LNCAP (cell line): ENCODE measurements at regions not wholly inside any gene's neighbourhood (a gene's known extent, or its start where the extent isn't known, plus 50 kb on each side); places are given as distances from the start of the nearest gene placed in this dataset.

Source experiments
- CTCF ChIP-seq: fragments of 450-650 bp; IDR thresholded peaks from 2 replicates; pipeline ENCODE4 v1.5.1; 2017; ENCODE audit warnings: mild to moderate bottlenecking

GRCh38 chr5:2455878-2456277 is 295.6 kb downstream of the IRX2 start:
- no peak for TF ChIP-seq CTCF

- TF ChIP-seq CTCF: no peak
Observed at GRCh38 chr5:2454876-2455275, 296.6 kb downstream of the IRX2 start.

GRCh38 chr5:2453781-2454180 is 297.7 kb downstream of the IRX2 start:
- no peak for TF ChIP-seq CTCF

GRCh38 chr5:2451100-2451499 is 300.4 kb downstream of the IRX2 start:
- no peak for TF ChIP-seq CTCF

GRCh38 chr5:2442496-2443354 is 308.8 kb downstream of the IRX2 start:
- no peak for TF ChIP-seq CTCF

GRCh38 chr5:2441495-2442180 is 309.8 kb downstream of the IRX2 start:
- no peak for TF ChIP-seq CTCF

GRCh38 chr5:2439608-2440007 is 311.9 kb downstream of the IRX2 start:
- no peak for TF ChIP-seq CTCF
